ENCODE measurements at regions not wholly inside any gene's neighbourhood (a gene's known extent, or its start where the extent isn't known, plus 50 kb on each side); places are given as distances from the start of the nearest gene placed in this dataset.

DNA sequence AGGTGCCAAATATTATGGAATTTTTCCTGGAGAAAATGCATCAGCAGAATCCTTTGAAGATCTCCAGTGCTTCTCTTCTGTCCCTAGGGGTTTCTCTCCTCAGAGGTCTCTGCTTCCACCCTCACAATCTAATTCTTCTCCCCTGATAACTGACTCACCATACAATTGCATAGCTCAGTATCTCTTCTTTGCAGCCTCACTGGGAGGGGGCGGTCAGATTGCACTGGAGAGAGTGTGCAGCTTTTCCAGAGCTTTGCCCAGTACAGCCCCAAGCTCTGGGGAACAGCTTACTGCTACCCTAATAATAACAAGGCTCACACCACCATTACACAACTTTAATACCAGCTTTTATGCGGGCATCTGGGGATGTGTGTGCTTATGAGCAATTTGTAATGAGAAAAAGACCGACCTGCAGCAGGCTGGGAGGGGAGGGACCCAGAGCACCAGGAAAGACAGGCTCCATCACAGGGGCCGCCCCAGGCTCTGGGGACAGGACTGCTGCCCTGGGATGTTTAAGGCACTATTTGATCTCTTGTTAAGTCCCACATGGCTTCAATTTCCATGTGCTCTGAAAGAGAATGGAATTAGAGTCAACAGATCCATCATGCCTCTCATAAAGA, 276.6 kb upstream of the SIX2 start:
- TF ChIP-seq, protein P1, sequence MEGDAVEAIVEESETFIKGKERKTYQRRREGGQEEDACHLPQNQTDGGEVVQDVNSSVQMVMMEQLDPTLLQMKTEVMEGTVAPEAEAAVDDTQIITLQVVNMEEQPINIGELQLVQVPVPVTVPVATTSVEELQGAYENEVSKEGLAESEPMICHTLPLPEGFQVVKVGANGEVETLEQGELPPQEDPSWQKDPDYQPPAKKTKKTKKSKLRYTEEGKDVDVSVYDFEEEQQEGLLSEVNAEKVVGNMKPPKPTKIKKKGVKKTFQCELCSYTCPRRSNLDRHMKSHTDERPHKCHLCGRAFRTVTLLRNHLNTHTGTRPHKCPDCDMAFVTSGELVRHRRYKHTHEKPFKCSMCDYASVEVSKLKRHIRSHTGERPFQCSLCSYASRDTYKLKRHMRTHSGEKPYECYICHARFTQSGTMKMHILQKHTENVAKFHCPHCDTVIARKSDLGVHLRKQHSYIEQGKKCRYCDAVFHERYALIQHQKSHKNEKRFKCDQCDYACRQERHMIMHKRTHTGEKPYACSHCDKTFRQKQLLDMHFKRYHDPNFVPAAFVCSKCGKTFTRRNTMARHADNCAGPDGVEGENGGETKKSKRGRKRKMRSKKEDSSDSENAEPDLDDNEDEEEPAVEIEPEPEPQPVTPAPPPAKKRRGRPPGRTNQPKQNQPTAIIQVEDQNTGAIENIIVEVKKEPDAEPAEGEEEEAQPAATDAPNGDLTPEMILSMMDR (IDR thresholded peaks at IDR 0.05): no peak
- no peak for TF ChIP-seq POLR2A (IDR thresholded peaks at IDR 0.05)
- WGBS, 4 donors: 79 to 92% (median 85%) methylated on average over 3 to 4 of the region's 4 CpGs
- H3K4me1 ChIP-seq (replicated peaks in 1 of 2): no peaks in the 10 kb centered on the region
- intact Hi-C loops (cut with DNase I): no loop called here
- H3K27ac ChIP-seq: no peak overlapping the region
- H3K9me3 ChIP-seq (replicated peaks in 1 of 3): no peaks in the 10 kb centered on the region
- H3K27me3 ChIP-seq: peaks cover 7% of the 10 kb centered on the region
- no peaks in the 10 kb centered on the region for H3K36me3 ChIP-seq (replicated peaks in 1 of 2)
- H3K4me3 ChIP-seq: no peak overlapping the region
- no peak for DNase-seq

DNA sequence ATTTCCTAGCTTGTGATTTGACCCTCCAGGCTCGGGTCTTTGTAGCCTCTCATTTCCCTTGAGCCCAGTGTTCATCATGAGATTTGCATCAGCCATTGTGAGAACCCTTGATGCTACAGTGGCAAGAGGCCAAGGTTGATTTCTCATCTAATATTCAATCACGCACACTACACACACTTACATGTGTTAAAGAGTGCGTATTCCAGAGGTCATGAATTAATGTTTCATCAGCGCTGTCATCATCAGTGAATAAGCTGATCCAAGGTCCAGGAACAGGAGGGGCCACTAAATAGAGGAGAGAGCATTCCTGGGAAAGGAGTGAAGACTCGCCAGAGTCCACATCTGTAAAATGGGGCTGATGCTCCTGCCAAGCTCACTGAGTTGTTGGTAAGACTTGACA, 276.1 kb upstream of the SIX2 start:
- Histone ChIP-seq H3K4me3 (no peak overlapping the region), H3K27ac (no peak overlapping the region), H3K9me3 (replicated peaks in 1 of 3) (no peaks in the 10 kb centered on the region), H3K4me1 (replicated peaks in 1 of 2) (no peaks in the 10 kb centered on the region), H3K36me3 (replicated peaks in 1 of 2) (no peaks in the 10 kb centered on the region), H3K27me3 (peaks cover 7% of the 10 kb centered on the region)
- 82 to 85% (median 83%) methylated on average over 5 of the region's 5 CpGs for WGBS, 4 donors
- no peak for DNase-seq
- TF ChIP-seq, protein P1 (IDR thresholded peaks at IDR 0.05): no peak
- intact Hi-C loops (cut with DNase I): no loop called here

DNA sequence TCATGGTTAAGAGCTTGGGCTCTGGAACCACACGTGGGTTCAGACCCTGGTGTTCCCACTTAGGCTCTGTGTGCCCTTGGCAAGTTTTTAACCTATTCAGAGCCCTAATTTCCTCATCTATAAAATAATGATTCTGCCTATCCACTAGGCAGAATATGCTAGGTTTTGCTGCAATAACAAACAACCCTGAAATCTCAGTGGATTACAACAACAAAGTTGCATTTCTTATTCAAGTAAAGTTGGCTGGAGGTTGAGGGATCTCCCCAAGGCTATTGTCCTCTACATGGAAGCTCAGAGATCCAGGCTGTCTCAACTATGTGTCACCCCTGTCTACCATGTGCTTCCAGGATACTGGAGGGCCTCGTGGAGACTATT, 275.4 kb upstream of the SIX2 start:
- no peak overlapping the region for H3K4me3 ChIP-seq
- peaks cover 7% of the 10 kb centered on the region for H3K27me3 ChIP-seq
- 49 to 80% (median 65%) methylated on average over 2 of the region's 2 CpGs for WGBS, 4 donors
- intact Hi-C loops (cut with DNase I): no loop called here
- TF ChIP-seq, protein P1 (IDR thresholded peaks at IDR 0.05): no peak
- TF ChIP-seq POLR2A (IDR thresholded peaks at IDR 0.05): no peak
- no peak overlapping the region for H3K27ac ChIP-seq
- DNase-seq: no peak
- H3K9me3 ChIP-seq (replicated peaks in 1 of 3): no peaks in the 10 kb centered on the region
- H3K36me3 ChIP-seq (replicated peaks in 1 of 2): no peaks in the 10 kb centered on the region
- no peaks in the 10 kb centered on the region for H3K4me1 ChIP-seq (replicated peaks in 1 of 2)

DNA sequence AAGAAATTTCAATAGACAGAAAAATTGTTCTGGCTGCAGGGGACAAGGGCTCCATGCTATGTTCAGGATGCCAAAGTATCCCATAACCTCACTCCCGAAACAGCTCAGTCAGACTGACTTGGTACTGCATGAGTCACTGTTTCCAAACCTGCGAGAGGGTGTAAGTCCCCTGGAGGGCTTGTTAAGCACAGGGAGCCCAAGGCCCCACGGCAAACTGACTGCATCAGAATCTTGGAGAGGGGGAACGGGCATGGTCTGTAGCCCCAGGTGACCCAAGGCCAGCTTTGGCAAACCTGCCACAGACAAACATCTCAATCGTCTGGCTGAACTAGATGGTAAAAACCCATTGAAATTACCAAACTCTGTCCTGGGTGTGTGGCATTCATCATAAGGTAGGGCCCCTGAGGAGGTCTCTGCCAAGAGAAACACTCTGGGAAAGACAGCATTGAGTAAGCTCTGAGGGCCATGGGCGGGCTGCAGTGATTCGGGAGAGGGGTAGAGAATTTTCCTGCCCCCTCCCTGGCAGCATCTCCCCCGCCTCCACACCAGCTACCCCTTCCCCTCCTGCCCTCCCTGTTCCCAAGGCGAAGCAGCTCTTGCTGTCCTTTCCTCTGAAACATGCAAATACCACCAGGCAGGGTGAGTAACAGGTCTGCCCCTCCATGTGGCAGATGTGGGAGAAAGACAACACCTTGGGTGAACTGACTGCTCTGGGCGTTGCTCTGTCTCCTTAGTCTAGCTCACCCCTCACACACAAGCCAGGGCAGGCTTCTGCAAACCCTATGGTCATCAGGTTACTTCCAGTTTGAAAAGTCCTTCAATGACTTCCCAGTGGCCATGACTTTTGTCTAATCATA, 274.7 kb upstream of the SIX2 start:
- no peaks in the 10 kb centered on the region for H3K9me3 ChIP-seq (replicated peaks in 1 of 3)
- no peak for DNase-seq
- WGBS, 4 donors: 72 to 83% (median 78%) methylated on average over 6 to 10 of the region's 10 CpGs
- no peaks in the 10 kb centered on the region for H3K4me1 ChIP-seq (replicated peaks in 1 of 2)
- no peaks in the 10 kb centered on the region for H3K36me3 ChIP-seq (replicated peaks in 1 of 2)
- peaks cover 7% of the 10 kb centered on the region for H3K27me3 ChIP-seq
- intact Hi-C loops (cut with DNase I): no loop called here
- H3K4me3 ChIP-seq: no peak overlapping the region
- TF ChIP-seq, protein P1 (IDR thresholded peaks at IDR 0.05): no peak
- no peak for TF ChIP-seq POLR2A (IDR thresholded peaks at IDR 0.05)
- H3K27ac ChIP-seq: no peak overlapping the region
